SHP77 (cell line): ENCODE measurements at regions not wholly inside any gene's neighbourhood (a gene's known extent, or its start where the extent isn't known, plus 50 kb on each side); places are given as distances from the start of the nearest gene placed in this dataset.
"Not testable (repeated sequence)": the region's sequence is repeated elsewhere in the genome, so short reads cannot be mapped to it uniquely, and the experiment has no call there.

ENCODE experiments used
- DNase-seq, 2 experiments: peaks; one replicate each; lab custom pipeline; 2025; lab: John Stamatoyannopoulos, UW

GRCh38 chr4:123537906-123538402 lies 141.4 kb downstream of the SPRY1 start:
- DNase-seq = not testable (repeated sequence)

- DNase-seq = no peak
Observed at GRCh38 chr4:123545667-123546572, 149.3 kb downstream of the SPRY1 start.

- no peak for DNase-seq
Observed at GRCh38 chr4:123546573-123547060, 150.0 kb downstream of the SPRY1 start.

GRCh38 chr4:123547216-123548165 lies 150.9 kb downstream of the SPRY1 start:
- no peak for DNase-seq

- no peak for DNase-seq
Observed at GRCh38 chr4:123553279-123553678, 156.7 kb downstream of the SPRY1 start.

GRCh38 chr4:123553733-123554637 lies 157.4 kb downstream of the SPRY1 start:
- DNase-seq = no peak

GRCh38 chr4:123554801-123555232 lies 158.2 kb downstream of the SPRY1 start:
- no peak for DNase-seq

- peak in 1 of 2 experiments; percentile 9 for DNase-seq
Observed at GRCh38 chr4:123555233-123555806, 158.7 kb downstream of the SPRY1 start.

GRCh38 chr4:123555807-123556273 lies 159.2 kb downstream of the SPRY1 start:
- no peak for DNase-seq

GRCh38 chr4:123556526-123556925 lies 159.9 kb downstream of the SPRY1 start:
- DNase-seq = no peak

GRCh38 chr4:123557857-123558536 lies 161.4 kb downstream of the SPRY1 start:
- DNase-seq = no peak

GRCh38 chr4:123558865-123559264 lies 162.3 kb downstream of the SPRY1 start:
- DNase-seq = no peak

GRCh38 chr4:123559955-123560871 lies 163.6 kb downstream of the SPRY1 start:
- no peak for DNase-seq

- no peak for DNase-seq
Observed at GRCh38 chr4:123561525-123561924, 164.9 kb downstream of the SPRY1 start.

GRCh38 chr4:123562994-123563750 lies 166.6 kb downstream of the SPRY1 start:
- DNase-seq = no peak

- DNase-seq = peak; percentile 60 to 70
Observed at GRCh38 chr4:123564758-123565346, 168.3 kb downstream of the SPRY1 start.

GRCh38 chr4:123568936-123569335 lies 172.3 kb downstream of the SPRY1 start:
- DNase-seq = no peak

- no peak for DNase-seq
Observed at GRCh38 chr4:123569541-123569940, 172.9 kb downstream of the SPRY1 start.
